Ishikawa (cell line): ENCODE measurements at regions not wholly inside any gene's neighbourhood (a gene's known extent, or its start where the extent isn't known, plus 50 kb on each side); places are given as distances from the start of the nearest gene placed in this dataset.

Experiments
- CEBPB ChIP-seq: IDR thresholded peaks from 2 replicates; pipeline ENCODE4 v1.6.1; 2012
- CREB1 ChIP-seq: IDR thresholded peaks from 2 replicates; pipeline ENCODE4 v1.6.1; 2012; ENCODE audit warnings: low read depth
- EGR1 ChIP-seq: IDR thresholded peaks from 2 replicates; pipeline ENCODE4 v1.6.1; 2012
- EP300 ChIP-seq: IDR thresholded peaks from 2 replicates; pipeline ENCODE4 v1.6.1; 2012; ENCODE audit warnings: borderline replicate concordance
- FOXM1 ChIP-seq: IDR thresholded peaks from 2 replicates; pipeline ENCODE4 v1.6.1; 2012; ENCODE audit warnings: low read depth, borderline replicate concordance
- MAX ChIP-seq: IDR thresholded peaks from 2 replicates; pipeline ENCODE4 v1.6.1; 2012
- NFIC ChIP-seq: IDR thresholded peaks from 2 replicates; pipeline ENCODE4 v1.6.1; 2012
- RAD21 ChIP-seq: IDR thresholded peaks from 2 replicates; pipeline ENCODE4 v1.6.1; 2012; ENCODE audit warnings: low read depth
- TAF1 ChIP-seq: IDR thresholded peaks from 2 replicates; pipeline ENCODE4 v1.6.1; 2012; ENCODE audit warnings: low read depth, mild to moderate bottlenecking
- TCF12 ChIP-seq: IDR thresholded peaks from 2 replicates; pipeline ENCODE4 v1.6.1; 2012; ENCODE audit warnings: low read depth
- TEAD4 ChIP-seq: IDR thresholded peaks from 2 replicates; pipeline ENCODE4 v1.6.1; 2012
- USF1 ChIP-seq: IDR thresholded peaks from 2 replicates; pipeline ENCODE4 v1.6.1; 2012
- YY1 ChIP-seq: IDR thresholded peaks from 2 replicates; pipeline ENCODE4 v1.6.1; 2012; ENCODE audit warnings: low read depth
- ZBTB7A ChIP-seq: IDR thresholded peaks from 2 replicates; pipeline ENCODE4 v1.6.1; 2012; ENCODE audit warnings: low read depth
- TF ChIP-seq, protein P1 (sequence below): IDR thresholded peaks from 2 replicates; pipeline ENCODE4 v1.6.1; 2012; ENCODE audit warnings: low read depth, mild to moderate bottlenecking

DNA sequence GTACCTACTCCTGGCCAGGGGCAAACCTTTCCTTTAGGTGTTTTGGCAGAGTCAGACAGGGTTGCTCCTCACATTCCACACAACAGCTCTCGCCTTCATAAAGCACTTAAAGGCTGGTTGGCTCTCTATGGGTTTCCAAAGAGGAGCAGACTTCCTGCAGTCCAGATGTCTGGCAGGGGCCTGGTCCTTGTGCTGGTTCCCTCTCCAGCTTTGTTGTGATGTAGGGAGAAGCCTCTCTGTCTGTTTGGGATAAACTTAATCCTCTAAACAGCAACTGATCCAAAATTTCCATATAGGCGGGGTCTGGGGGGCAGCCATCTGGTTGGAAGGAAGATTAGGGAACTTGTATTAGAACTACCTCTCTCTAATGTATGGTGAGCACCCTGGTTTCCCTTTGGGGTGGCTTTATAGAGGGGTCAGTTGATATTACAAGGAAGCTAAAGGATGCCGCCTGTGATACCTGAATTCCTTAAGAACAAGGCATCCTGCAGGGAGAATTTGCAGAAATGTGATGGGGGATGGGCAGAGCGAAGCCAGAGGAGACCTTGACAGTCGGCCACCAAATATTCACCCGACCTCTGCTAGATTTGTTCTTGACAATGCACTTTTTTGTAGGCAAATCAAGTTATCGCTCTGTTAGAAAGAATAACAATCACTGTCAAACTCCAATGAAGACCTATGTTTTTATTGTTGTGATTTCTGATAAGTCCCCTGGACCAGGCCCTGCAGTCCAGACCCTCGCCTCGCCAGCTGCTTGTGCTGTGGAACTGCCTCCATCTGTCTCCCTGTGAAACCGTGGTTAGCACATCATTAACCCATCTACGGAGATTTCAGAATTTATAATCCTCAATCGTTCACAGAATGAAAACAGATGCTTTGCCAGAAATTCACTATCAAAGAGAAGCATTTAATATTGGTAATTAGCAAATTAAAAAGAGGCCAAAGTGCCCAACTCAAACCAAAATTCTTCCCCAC, 94.0 kb upstream of the RALGAPA2 start:
- TF ChIP-seq USF1 = no peak
- TF ChIP-seq RAD21 = no peak
- TF ChIP-seq, protein P1, sequence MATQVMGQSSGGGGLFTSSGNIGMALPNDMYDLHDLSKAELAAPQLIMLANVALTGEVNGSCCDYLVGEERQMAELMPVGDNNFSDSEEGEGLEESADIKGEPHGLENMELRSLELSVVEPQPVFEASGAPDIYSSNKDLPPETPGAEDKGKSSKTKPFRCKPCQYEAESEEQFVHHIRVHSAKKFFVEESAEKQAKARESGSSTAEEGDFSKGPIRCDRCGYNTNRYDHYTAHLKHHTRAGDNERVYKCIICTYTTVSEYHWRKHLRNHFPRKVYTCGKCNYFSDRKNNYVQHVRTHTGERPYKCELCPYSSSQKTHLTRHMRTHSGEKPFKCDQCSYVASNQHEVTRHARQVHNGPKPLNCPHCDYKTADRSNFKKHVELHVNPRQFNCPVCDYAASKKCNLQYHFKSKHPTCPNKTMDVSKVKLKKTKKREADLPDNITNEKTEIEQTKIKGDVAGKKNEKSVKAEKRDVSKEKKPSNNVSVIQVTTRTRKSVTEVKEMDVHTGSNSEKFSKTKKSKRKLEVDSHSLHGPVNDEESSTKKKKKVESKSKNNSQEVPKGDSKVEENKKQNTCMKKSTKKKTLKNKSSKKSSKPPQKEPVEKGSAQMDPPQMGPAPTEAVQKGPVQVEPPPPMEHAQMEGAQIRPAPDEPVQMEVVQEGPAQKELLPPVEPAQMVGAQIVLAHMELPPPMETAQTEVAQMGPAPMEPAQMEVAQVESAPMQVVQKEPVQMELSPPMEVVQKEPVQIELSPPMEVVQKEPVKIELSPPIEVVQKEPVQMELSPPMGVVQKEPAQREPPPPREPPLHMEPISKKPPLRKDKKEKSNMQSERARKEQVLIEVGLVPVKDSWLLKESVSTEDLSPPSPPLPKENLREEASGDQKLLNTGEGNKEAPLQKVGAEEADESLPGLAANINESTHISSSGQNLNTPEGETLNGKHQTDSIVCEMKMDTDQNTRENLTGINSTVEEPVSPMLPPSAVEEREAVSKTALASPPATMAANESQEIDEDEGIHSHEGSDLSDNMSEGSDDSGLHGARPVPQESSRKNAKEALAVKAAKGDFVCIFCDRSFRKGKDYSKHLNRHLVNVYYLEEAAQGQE = no peak
- no peak for TF ChIP-seq CEBPB
- TF ChIP-seq MAX = no peak
- no peak for TF ChIP-seq TAF1
- no peak for TF ChIP-seq EP300
- TF ChIP-seq NFIC = no peak

GRCh38 chr20:20803011-20803410, 90.6 kb upstream of the RALGAPA2 start:
- TF ChIP-seq NFIC (no peak), CREB1 (no peak), USF1 (no peak), TCF12 (no peak), TAF1 (no peak), YY1 (no peak), FOXM1 (no peak)
- TF ChIP-seq, protein P1 = no peak

DNA sequence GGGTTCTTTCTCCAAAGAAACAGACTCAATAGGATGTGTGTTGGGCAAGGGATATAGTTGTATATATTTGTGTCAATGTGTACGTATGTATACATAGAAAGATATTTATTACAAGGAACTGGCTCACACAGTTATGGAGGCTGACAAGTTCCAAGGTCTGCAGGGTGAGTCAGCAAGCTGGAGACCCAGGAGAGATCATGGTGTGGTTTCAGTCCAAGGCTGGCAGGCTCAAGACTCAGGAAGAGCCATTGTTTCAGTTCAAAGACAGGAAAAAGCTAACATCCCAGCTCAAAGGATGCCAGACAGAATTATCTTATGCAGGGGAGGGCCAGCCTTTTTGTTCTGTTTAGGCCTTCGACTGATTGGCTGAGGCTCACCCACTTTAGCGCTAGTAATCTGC, 89.9 kb upstream of the RALGAPA2 start:
- TF ChIP-seq RAD21 (no peak), USF1 (no peak), CREB1 (no peak), ZBTB7A (no peak), NFIC (no peak), YY1 (no peak), FOXM1 (no peak), EGR1 (no peak), CEBPB (no peak), TCF12 (no peak), TAF1 (no peak), MAX (no peak), EP300 (no peak), TEAD4 (no peak)
- TF ChIP-seq, protein P1 = no peak

DNA sequence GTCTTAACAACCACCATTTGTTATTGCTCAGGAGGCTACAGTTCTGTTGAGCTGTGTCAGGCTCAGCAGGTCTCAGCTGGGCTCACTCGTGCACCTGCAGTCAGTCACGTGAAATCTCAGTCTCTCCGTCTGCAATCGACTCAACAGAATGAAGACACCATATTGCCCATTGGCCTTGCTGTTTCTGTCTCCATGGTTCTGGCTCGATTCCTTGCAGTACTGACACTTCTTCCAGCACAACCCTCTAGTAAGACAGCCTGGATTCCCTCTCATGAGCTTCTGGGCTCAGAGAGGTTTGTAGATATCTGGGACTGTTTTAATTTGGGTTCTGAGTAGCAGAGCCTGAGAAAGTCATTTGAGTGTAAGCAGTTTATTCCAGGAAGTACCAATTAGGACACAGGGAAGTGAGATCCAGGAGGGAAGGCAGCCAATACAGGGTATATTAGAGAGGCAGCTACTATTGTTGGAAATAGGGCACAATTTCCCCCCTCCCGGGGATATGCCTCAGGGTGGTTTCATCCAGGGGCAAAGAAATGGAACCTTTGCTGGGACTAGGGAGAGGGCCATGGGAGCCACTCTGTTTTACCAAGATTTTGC, 87.4 kb upstream of the RALGAPA2 start:
- TF ChIP-seq TEAD4 (no peak), RAD21 (no peak)
